ENCODE measurements at regions not wholly inside any gene's neighbourhood (a gene's known extent, or its start where the extent isn't known, plus 50 kb on each side); places are given as distances from the start of the nearest gene placed in this dataset.

GRCh38 chr7:39882148-39882784, 67.8 kb upstream of the CDK13 start:
- no peak for TF ChIP-seq CTCF (IDR thresholded peaks at IDR 0.05)
- TF ChIP-seq POLR2A (IDR thresholded peaks at IDR 0.05) = no peak
- TF ChIP-seq EP300 (IDR thresholded peaks at IDR 0.05) = no peak

All from tibial nerve (tissue), 4 donors.